WTC11 (cell line): ENCODE measurements at regions not wholly inside any gene's neighbourhood (a gene's known extent, or its start where the extent isn't known, plus 50 kb on each side); places are given as distances from the start of the nearest gene placed in this dataset.

Experiments
- ATAC-seq: fragments of 200-7000 bp; cut with Tn5 transposase; 2 replicates; pipeline ENCODE4 v1.10.0; 2021; ENCODE audit warnings: mild to moderate bottlenecking, moderate library complexity
- CTCF ChIA-PET: fragments of 300-600 bp; sonication (Branson Sonifier 250); formaldehyde crosslinking; loops from one replicate; lab custom pipeline; 2021; ENCODE audit warnings: antibody characterized with exemption; lab: Charles Lee
- POLR2A ChIA-PET: fragments of 350-600 bp; sonication (Branson Sonifier 250); formaldehyde crosslinking; loops from one replicate; lab custom pipeline; 2021; ENCODE audit warnings: antibody characterized with exemption; lab: Charles Lee
- DNase-seq: peaks from one replicate; pipeline ENCODE4 v3.0.0; 2021; ENCODE audit warnings: low spot score
- H3K27ac Mint-ChIP-seq: 2 replicates; pipeline ENCODE4 v1.8.0; 2021; ENCODE audit warnings: mixed read lengths
- H3K27me3 Mint-ChIP-seq: 2 replicates; pipeline ENCODE4 v1.8.0; 2021; ENCODE audit warnings: low read depth, mild to moderate bottlenecking, moderate library complexity, mixed read lengths
- H3K36me3 Mint-ChIP-seq: 2 replicates; pipeline ENCODE4 v1.8.0; 2021; ENCODE audit warnings: mixed read lengths
- H3K4me1 Mint-ChIP-seq: 2 replicates; pipeline ENCODE4 v1.8.0; 2022; ENCODE audit warnings: mixed read lengths
- H3K4me3 Mint-ChIP-seq: 2 replicates; pipeline ENCODE4 v1.8.0; 2021; ENCODE audit warnings: mild to moderate bottlenecking, moderate library complexity, mixed read lengths
- H3K9me3 Mint-ChIP-seq: 2 replicates; pipeline ENCODE4 v1.8.0; 2021; ENCODE audit warnings: mixed read lengths
- CDX4 ChIP-seq: fragments of 250-450 bp; sonication (Bioruptor Pico); IDR thresholded peaks from 2 replicates; pipeline ENCODE4 v1.9.0; 2021; ENCODE audit warnings: moderate library complexity, mild to moderate bottlenecking, inconsistent platforms, borderline replicate concordance
- FOXJ3 ChIP-seq: sonication (generic); formaldehyde crosslinking; IDR thresholded peaks from 2 replicates; pipeline ENCODE4 v1.9.0; 2021; ENCODE audit warnings: missing genetic modification reagents, mild to moderate bottlenecking, borderline replicate concordance
- GABPB1 ChIP-seq: sonication (generic); formaldehyde crosslinking; IDR thresholded peaks from 2 replicates; pipeline ENCODE4 v1.8.1; 2023; ENCODE audit warnings: mild to moderate bottlenecking, missing genetic modification reagents
- GRHL2 ChIP-seq: fragments of 250-450 bp; sonication (Bioruptor Pico); IDR thresholded peaks from 2 replicates; pipeline ENCODE4 v1.8.0; 2022; ENCODE audit warnings: mild to moderate bottlenecking, moderate library complexity; ENCODE audit not compliant: insufficient replicate concordance, severe bottlenecking
- MXD4 ChIP-seq: fragments of 250-450 bp; sonication (Bioruptor Pico); IDR thresholded peaks from 2 replicates; pipeline ENCODE4 v1.8.0; 2021; ENCODE audit warnings: mild to moderate bottlenecking, moderate library complexity, borderline replicate concordance
- MYBL2 ChIP-seq: sonication (generic); formaldehyde crosslinking; IDR thresholded peaks from 2 replicates; pipeline ENCODE4 v1.8.1; 2023; ENCODE audit warnings: mild to moderate bottlenecking, moderate library complexity, missing genetic modification reagents
- NFYB ChIP-seq: sonication (generic); formaldehyde crosslinking; conservative IDR thresholded peaks from 2 replicates; pipeline ENCODE4 v1.8.0; 2022; ENCODE audit warnings: low read depth, missing genetic modification reagents
- TEAD1 ChIP-seq: sonication (generic); formaldehyde crosslinking; IDR thresholded peaks from 2 replicates; pipeline ENCODE4 v1.8.0; 2022; ENCODE audit warnings: mild to moderate bottlenecking, missing genetic modification reagents
- ZNF396 ChIP-seq: fragments of 250-450 bp; sonication (Bioruptor Pico); IDR thresholded peaks from 2 replicates; pipeline ENCODE4 v1.8.0; 2021; ENCODE audit warnings: mild to moderate bottlenecking, moderate library complexity, borderline replicate concordance
- TF ChIP-seq, protein P1 (sequence below): sonication (generic); formaldehyde crosslinking; conservative IDR thresholded peaks from 2 replicates; pipeline ENCODE4 v1.8.1; 2023; ENCODE audit warnings: mild to moderate bottlenecking, low read depth, missing genetic modification reagents, moderate library complexity
- TF ChIP-seq, protein P2 (sequence below): sonication (generic); formaldehyde crosslinking; IDR thresholded peaks from 2 replicates; pipeline ENCODE4 v1.8.1; 2023; ENCODE audit warnings: mild to moderate bottlenecking, missing genetic modification reagents, borderline replicate concordance
- TF ChIP-seq, protein P3 (sequence below): sonication (generic); formaldehyde crosslinking; IDR thresholded peaks from 2 replicates; pipeline ENCODE4 v1.8.0; 2022; ENCODE audit warnings: missing genetic modification reagents
- TF ChIP-seq, protein P4 (sequence below): sonication (generic); formaldehyde crosslinking; IDR thresholded peaks from 2 replicates; pipeline ENCODE4 v1.8.1; 2023; ENCODE audit warnings: mild to moderate bottlenecking, moderate library complexity, missing genetic modification reagents
- TF ChIP-seq, protein P5 (sequence below): sonication (generic); formaldehyde crosslinking; IDR thresholded peaks from 2 replicates; pipeline ENCODE4 v1.8.0; 2023; ENCODE audit warnings: missing genetic modification reagents
- TF ChIP-seq, protein P6 (sequence below): fragments of 250-450 bp; sonication (Bioruptor Pico); IDR thresholded peaks from 2 replicates; pipeline ENCODE4 v1.9.0; 2021; ENCODE audit warnings: mild to moderate bottlenecking

DNA sequence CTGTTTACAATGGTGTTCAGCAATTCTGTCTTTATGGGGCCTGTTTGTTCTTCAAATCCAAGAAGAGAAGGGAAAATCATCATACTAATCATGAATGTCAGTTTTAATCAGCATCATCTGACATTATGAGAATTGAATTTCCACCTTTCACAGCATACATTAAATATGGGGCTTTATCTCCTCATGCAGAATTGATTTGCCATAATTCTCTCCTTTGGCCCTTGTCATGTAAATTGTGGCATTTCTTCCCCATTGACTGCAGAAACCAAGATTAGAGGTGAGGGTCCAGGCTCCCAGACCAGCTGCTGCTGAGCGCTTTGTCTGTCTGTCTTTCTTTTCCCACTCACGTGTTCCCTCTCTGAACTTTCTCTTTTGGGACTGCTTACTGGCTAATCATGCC lies 232.1 kb upstream of the NAV2 start:
- ChIA-PET CTCF (no interaction called here), POLR2A (interaction anchor here (0.6 kb wide), 1 partner anchor 29 kb away, joined by 3 read pairs; no protein-coding TSS in a partner anchor)
- Mint-ChIP-seq H3K27me3 (no peaks in the 10 kb centered on the region; the same call in 1 of the 2 replicates), H3K4me1 (peaks cover 3% of the 10 kb centered on the region), H3K36me3 (no peaks in the 10 kb centered on the region), H3K4me3 (no peak overlapping the region), H3K27ac (no peak overlapping the region), H3K9me3 (no peaks in the 10 kb centered on the region)
- DNase-seq (no peak), ATAC-seq (no peak)
- TF ChIP-seq CDX4 (no peak), MXD4 (no peak)

GRCh38 chr11:19478891-19479290 lies 233.7 kb upstream of the NAV2 start:
- peaks cover 12% of the 10 kb centered on the region for H3K4me1 Mint-ChIP-seq
- ATAC-seq = no peak
- H3K9me3 Mint-ChIP-seq = no peaks in the 10 kb centered on the region
- H3K27ac Mint-ChIP-seq = no peak overlapping the region
- H3K4me3 Mint-ChIP-seq = no peak overlapping the region
- ChIA-PET POLR2A (no interaction called here), CTCF (no interaction called here)
- DNase-seq = no peak
- H3K36me3 Mint-ChIP-seq = no peaks in the 10 kb centered on the region
- H3K27me3 Mint-ChIP-seq = no peaks in the 10 kb centered on the region; the same call in 1 of the 2 replicates
- TF ChIP-seq GRHL2 (no peak), NFYB (no peak), TEAD1 (CRISPR knock-in tag) (no peak), GABPB1 (CRISPR knock-in tag) (no peak), ZNF396 (CRISPR knock-in tag) (no peak), MYBL2 (CRISPR knock-in tag) (no peak), FOXJ3 (no peak), CDX4 (no peak)
- TF ChIP-seq, protein P1, sequence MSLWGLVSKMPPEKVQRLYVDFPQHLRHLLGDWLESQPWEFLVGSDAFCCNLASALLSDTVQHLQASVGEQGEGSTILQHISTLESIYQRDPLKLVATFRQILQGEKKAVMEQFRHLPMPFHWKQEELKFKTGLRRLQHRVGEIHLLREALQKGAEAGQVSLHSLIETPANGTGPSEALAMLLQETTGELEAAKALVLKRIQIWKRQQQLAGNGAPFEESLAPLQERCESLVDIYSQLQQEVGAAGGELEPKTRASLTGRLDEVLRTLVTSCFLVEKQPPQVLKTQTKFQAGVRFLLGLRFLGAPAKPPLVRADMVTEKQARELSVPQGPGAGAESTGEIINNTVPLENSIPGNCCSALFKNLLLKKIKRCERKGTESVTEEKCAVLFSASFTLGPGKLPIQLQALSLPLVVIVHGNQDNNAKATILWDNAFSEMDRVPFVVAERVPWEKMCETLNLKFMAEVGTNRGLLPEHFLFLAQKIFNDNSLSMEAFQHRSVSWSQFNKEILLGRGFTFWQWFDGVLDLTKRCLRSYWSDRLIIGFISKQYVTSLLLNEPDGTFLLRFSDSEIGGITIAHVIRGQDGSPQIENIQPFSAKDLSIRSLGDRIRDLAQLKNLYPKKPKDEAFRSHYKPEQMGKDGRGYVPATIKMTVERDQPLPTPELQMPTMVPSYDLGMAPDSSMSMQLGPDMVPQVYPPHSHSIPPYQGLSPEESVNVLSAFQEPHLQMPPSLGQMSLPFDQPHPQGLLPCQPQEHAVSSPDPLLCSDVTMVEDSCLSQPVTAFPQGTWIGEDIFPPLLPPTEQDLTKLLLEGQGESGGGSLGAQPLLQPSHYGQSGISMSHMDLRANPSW (CRISPR knock-in tag) = no peak
- TF ChIP-seq, protein P2, sequence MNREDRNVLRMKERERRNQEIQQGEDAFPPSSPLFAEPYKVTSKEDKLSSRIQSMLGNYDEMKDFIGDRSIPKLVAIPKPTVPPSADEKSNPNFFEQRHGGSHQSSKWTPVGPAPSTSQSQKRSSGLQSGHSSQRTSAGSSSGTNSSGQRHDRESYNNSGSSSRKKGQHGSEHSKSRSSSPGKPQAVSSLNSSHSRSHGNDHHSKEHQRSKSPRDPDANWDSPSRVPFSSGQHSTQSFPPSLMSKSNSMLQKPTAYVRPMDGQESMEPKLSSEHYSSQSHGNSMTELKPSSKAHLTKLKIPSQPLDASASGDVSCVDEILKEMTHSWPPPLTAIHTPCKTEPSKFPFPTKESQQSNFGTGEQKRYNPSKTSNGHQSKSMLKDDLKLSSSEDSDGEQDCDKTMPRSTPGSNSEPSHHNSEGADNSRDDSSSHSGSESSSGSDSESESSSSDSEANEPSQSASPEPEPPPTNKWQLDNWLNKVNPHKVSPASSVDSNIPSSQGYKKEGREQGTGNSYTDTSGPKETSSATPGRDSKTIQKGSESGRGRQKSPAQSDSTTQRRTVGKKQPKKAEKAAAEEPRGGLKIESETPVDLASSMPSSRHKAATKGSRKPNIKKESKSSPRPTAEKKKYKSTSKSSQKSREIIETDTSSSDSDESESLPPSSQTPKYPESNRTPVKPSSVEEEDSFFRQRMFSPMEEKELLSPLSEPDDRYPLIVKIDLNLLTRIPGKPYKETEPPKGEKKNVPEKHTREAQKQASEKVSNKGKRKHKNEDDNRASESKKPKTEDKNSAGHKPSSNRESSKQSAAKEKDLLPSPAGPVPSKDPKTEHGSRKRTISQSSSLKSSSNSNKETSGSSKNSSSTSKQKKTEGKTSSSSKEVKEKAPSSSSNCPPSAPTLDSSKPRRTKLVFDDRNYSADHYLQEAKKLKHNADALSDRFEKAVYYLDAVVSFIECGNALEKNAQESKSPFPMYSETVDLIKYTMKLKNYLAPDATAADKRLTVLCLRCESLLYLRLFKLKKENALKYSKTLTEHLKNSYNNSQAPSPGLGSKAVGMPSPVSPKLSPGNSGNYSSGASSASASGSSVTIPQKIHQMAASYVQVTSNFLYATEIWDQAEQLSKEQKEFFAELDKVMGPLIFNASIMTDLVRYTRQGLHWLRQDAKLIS (CRISPR knock-in tag) = no peak
- TF ChIP-seq, protein P3, sequence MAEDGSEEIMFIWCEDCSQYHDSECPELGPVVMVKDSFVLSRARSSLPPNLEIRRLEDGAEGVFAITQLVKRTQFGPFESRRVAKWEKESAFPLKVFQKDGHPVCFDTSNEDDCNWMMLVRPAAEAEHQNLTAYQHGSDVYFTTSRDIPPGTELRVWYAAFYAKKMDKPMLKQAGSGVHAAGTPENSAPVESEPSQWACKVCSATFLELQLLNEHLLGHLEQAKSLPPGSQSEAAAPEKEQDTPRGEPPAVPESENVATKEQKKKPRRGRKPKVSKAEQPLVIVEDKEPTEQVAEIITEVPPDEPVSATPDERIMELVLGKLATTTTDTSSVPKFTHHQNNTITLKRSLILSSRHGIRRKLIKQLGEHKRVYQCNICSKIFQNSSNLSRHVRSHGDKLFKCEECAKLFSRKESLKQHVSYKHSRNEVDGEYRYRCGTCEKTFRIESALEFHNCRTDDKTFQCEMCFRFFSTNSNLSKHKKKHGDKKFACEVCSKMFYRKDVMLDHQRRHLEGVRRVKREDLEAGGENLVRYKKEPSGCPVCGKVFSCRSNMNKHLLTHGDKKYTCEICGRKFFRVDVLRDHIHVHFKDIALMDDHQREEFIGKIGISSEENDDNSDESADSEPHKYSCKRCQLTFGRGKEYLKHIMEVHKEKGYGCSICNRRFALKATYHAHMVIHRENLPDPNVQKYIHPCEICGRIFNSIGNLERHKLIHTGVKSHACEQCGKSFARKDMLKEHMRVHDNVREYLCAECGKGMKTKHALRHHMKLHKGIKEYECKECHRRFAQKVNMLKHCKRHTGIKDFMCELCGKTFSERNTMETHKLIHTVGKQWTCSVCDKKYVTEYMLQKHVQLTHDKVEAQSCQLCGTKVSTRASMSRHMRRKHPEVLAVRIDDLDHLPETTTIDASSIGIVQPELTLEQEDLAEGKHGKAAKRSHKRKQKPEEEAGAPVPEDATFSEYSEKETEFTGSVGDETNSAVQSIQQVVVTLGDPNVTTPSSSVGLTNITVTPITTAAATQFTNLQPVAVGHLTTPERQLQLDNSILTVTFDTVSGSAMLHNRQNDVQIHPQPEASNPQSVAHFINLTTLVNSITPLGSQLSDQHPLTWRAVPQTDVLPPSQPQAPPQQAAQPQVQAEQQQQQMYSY = no peak
- TF ChIP-seq, protein P4, sequence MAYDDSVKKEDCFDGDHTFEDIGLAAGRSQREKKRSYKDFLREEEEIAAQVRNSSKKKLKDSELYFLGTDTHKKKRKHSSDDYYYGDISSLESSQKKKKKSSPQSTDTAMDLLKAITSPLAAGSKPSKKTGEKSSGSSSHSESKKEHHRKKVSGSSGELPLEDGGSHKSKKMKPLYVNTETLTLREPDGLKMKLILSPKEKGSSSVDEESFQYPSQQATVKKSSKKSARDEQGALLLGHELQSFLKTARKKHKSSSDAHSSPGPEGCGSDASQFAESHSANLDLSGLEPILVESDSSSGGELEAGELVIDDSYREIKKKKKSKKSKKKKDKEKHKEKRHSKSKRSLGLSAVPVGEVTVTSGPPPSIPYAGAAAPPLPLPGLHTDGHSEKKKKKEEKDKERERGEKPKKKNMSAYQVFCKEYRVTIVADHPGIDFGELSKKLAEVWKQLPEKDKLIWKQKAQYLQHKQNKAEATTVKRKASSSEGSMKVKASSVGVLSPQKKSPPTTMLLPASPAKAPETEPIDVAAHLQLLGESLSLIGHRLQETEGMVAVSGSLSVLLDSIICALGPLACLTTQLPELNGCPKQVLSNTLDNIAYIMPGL = no peak
- TF ChIP-seq, protein P5, sequence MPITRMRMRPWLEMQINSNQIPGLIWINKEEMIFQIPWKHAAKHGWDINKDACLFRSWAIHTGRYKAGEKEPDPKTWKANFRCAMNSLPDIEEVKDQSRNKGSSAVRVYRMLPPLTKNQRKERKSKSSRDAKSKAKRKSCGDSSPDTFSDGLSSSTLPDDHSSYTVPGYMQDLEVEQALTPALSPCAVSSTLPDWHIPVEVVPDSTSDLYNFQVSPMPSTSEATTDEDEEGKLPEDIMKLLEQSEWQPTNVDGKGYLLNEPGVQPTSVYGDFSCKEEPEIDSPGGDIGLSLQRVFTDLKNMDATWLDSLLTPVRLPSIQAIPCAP (CRISPR knock-in tag) = no peak
- TF ChIP-seq, protein P6, sequence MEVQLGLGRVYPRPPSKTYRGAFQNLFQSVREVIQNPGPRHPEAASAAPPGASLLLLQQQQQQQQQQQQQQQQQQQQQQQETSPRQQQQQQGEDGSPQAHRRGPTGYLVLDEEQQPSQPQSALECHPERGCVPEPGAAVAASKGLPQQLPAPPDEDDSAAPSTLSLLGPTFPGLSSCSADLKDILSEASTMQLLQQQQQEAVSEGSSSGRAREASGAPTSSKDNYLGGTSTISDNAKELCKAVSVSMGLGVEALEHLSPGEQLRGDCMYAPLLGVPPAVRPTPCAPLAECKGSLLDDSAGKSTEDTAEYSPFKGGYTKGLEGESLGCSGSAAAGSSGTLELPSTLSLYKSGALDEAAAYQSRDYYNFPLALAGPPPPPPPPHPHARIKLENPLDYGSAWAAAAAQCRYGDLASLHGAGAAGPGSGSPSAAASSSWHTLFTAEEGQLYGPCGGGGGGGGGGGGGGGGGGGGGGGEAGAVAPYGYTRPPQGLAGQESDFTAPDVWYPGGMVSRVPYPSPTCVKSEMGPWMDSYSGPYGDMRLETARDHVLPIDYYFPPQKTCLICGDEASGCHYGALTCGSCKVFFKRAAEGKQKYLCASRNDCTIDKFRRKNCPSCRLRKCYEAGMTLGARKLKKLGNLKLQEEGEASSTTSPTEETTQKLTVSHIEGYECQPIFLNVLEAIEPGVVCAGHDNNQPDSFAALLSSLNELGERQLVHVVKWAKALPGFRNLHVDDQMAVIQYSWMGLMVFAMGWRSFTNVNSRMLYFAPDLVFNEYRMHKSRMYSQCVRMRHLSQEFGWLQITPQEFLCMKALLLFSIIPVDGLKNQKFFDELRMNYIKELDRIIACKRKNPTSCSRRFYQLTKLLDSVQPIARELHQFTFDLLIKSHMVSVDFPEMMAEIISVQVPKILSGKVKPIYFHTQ = no peak
